ENCODE measurements at regions not wholly inside any gene's neighbourhood (a gene's known extent, or its start where the extent isn't known, plus 50 kb on each side); places are given as distances from the start of the nearest gene placed in this dataset.

GRCh38 chr21:38894899-38895298 is 89.2 kb downstream of the ETS2 start:
- H3K27me3 ChIP-seq (ENCODE audit: control insufficient read depth in 3 of 3, insufficient read depth in 3 of 3, low read length in 3 of 3) = no peaks in the 10 kb centered on the region
- peaks cover 0 to 11% (median 3%) of the 10 kb centered on the region in 3 donors for H3K4me1 ChIP-seq (ENCODE audit: control insufficient read depth in 3 of 3, insufficient read depth in 3 of 3, low read length in 3 of 3)
- no peak overlapping the region for H3K9ac ChIP-seq (ENCODE audit: low read depth in 1 of 3, low read length in 3 of 3)
- H3K27ac ChIP-seq (ENCODE audit: low read depth, low read length) = no peak overlapping the region
- no peaks in the 10 kb centered on the region for H3K36me3 ChIP-seq (ENCODE audit: control insufficient read depth in 3 of 3, insufficient read depth in 3 of 3, low read length in 3 of 3)
- H3K4me3 ChIP-seq (ENCODE audit: low read length in 3 of 3) = no peak overlapping the region
- H3K9me3 ChIP-seq (ENCODE audit: control insufficient read depth in 3 of 3, low read length in 3 of 3) = no peaks in the 10 kb centered on the region

- no peak overlapping the region for H3K9ac ChIP-seq (ENCODE audit: low read depth in 1 of 3, low read length in 3 of 3)
- no peaks in the 10 kb centered on the region for H3K4me1 ChIP-seq (ENCODE audit: control insufficient read depth in 3 of 3, insufficient read depth in 3 of 3, low read length in 3 of 3)
- no peak overlapping the region for H3K4me3 ChIP-seq (ENCODE audit: low read length in 3 of 3)
- H3K27me3 ChIP-seq (ENCODE audit: control insufficient read depth in 3 of 3, insufficient read depth in 3 of 3, low read length in 3 of 3) = no peaks in the 10 kb centered on the region
- peaks cover 0 to 5% (median 2%) of the 10 kb centered on the region in 3 donors for H3K9me3 ChIP-seq (ENCODE audit: control insufficient read depth in 3 of 3, low read length in 3 of 3)
- H3K36me3 ChIP-seq (ENCODE audit: control insufficient read depth in 3 of 3, insufficient read depth in 3 of 3, low read length in 3 of 3) = no peaks in the 10 kb centered on the region
- peak overlapping the region; percentile 20 for H3K27ac ChIP-seq (ENCODE audit: low read depth, low read length)
These were observed 83.3 kb downstream of the ETS2 start for GRCh38 chr21:38888991-38889561.

GRCh38 chr21:38887749-38888148 is 82.0 kb downstream of the ETS2 start:
- no peaks in the 10 kb centered on the region for H3K36me3 ChIP-seq (ENCODE audit: control insufficient read depth in 3 of 3, insufficient read depth in 3 of 3, low read length in 3 of 3)
- no peaks in the 10 kb centered on the region for H3K27me3 ChIP-seq (ENCODE audit: control insufficient read depth in 3 of 3, insufficient read depth in 3 of 3, low read length in 3 of 3)
- no peak overlapping the region for H3K4me3 ChIP-seq (ENCODE audit: low read length in 3 of 3)
- no peak overlapping the region for H3K27ac ChIP-seq (ENCODE audit: low read depth, low read length)
- no peaks in the 10 kb centered on the region for H3K4me1 ChIP-seq (ENCODE audit: control insufficient read depth in 3 of 3, insufficient read depth in 3 of 3, low read length in 3 of 3)
- no peak overlapping the region for H3K9ac ChIP-seq (ENCODE audit: low read depth in 1 of 3, low read length in 3 of 3)
- H3K9me3 ChIP-seq (ENCODE audit: control insufficient read depth in 3 of 3, low read length in 3 of 3) = peaks cover 0 to 5% (median 2%) of the 10 kb centered on the region in 3 donors

- no peak overlapping the region for H3K4me3 ChIP-seq (ENCODE audit: low read length in 3 of 3)
- H3K9me3 ChIP-seq (ENCODE audit: control insufficient read depth in 3 of 3, low read length in 3 of 3) = peaks cover 0 to 5% (median 2%) of the 10 kb centered on the region in 3 donors
- H3K36me3 ChIP-seq (ENCODE audit: control insufficient read depth in 3 of 3, insufficient read depth in 3 of 3, low read length in 3 of 3) = no peaks in the 10 kb centered on the region
- no peaks in the 10 kb centered on the region for H3K27me3 ChIP-seq (ENCODE audit: control insufficient read depth in 3 of 3, insufficient read depth in 3 of 3, low read length in 3 of 3)
- no peak overlapping the region for H3K27ac ChIP-seq (ENCODE audit: low read depth, low read length)
- no peaks in the 10 kb centered on the region for H3K4me1 ChIP-seq (ENCODE audit: control insufficient read depth in 3 of 3, insufficient read depth in 3 of 3, low read length in 3 of 3)
- no peak overlapping the region for H3K9ac ChIP-seq (ENCODE audit: low read depth in 1 of 3, low read length in 3 of 3)
These were observed 81.4 kb downstream of the ETS2 start for GRCh38 chr21:38887062-38887686.

GRCh38 chr21:38885909-38886308 is 80.2 kb downstream of the ETS2 start:
- Histone ChIP-seq H3K27ac (ENCODE audit: low read depth, low read length) (no peak overlapping the region), H3K9me3 (ENCODE audit: control insufficient read depth in 3 of 3, low read length in 3 of 3) (peaks cover 0 to 5% (median 2%) of the 10 kb centered on the region in 3 donors), H3K36me3 (ENCODE audit: control insufficient read depth in 3 of 3, insufficient read depth in 3 of 3, low read length in 3 of 3) (no peaks in the 10 kb centered on the region), H3K4me1 (ENCODE audit: control insufficient read depth in 3 of 3, insufficient read depth in 3 of 3, low read length in 3 of 3) (no peaks in the 10 kb centered on the region), H3K4me3 (ENCODE audit: low read length in 3 of 3) (no peak overlapping the region), H3K9ac (ENCODE audit: low read depth in 1 of 3, low read length in 3 of 3) (no peak overlapping the region), H3K27me3 (ENCODE audit: control insufficient read depth in 3 of 3, insufficient read depth in 3 of 3, low read length in 3 of 3) (no peaks in the 10 kb centered on the region)

GRCh38 chr21:38884440-38884839 is 78.7 kb downstream of the ETS2 start:
- Histone ChIP-seq H3K9ac (ENCODE audit: low read depth in 1 of 3, low read length in 3 of 3) (no peak overlapping the region), H3K36me3 (ENCODE audit: control insufficient read depth in 3 of 3, insufficient read depth in 3 of 3, low read length in 3 of 3) (no peaks in the 10 kb centered on the region), H3K9me3 (ENCODE audit: control insufficient read depth in 3 of 3, low read length in 3 of 3) (peaks cover 0 to 6% (median 5%) of the 10 kb centered on the region in 3 donors), H3K27me3 (ENCODE audit: control insufficient read depth in 3 of 3, insufficient read depth in 3 of 3, low read length in 3 of 3) (no peaks in the 10 kb centered on the region), H3K4me1 (ENCODE audit: control insufficient read depth in 3 of 3, insufficient read depth in 3 of 3, low read length in 3 of 3) (no peaks in the 10 kb centered on the region), H3K4me3 (ENCODE audit: low read length in 3 of 3) (no peak overlapping the region), H3K27ac (ENCODE audit: low read depth, low read length) (no peak overlapping the region)

GRCh38 chr21:38883142-38883541 is 77.4 kb downstream of the ETS2 start:
- H3K4me3 ChIP-seq (ENCODE audit: low read length in 3 of 3) = no peak overlapping the region
- no peak overlapping the region for H3K9ac ChIP-seq (ENCODE audit: low read depth in 1 of 3, low read length in 3 of 3)
- H3K4me1 ChIP-seq (ENCODE audit: control insufficient read depth in 3 of 3, insufficient read depth in 3 of 3, low read length in 3 of 3) = no peaks in the 10 kb centered on the region
- H3K27me3 ChIP-seq (ENCODE audit: control insufficient read depth in 3 of 3, insufficient read depth in 3 of 3, low read length in 3 of 3) = no peaks in the 10 kb centered on the region
- H3K9me3 ChIP-seq (ENCODE audit: control insufficient read depth in 3 of 3, low read length in 3 of 3) = peaks cover 0 to 6% (median 5%) of the 10 kb centered on the region in 3 donors
- no peak overlapping the region for H3K27ac ChIP-seq (ENCODE audit: low read depth, low read length)
- no peaks in the 10 kb centered on the region for H3K36me3 ChIP-seq (ENCODE audit: control insufficient read depth in 3 of 3, insufficient read depth in 3 of 3, low read length in 3 of 3)

- Histone ChIP-seq H3K9ac (ENCODE audit: low read depth in 1 of 3, low read length in 3 of 3) (no peak overlapping the region), H3K27me3 (ENCODE audit: control insufficient read depth in 3 of 3, insufficient read depth in 3 of 3, low read length in 3 of 3) (no peaks in the 10 kb centered on the region), H3K36me3 (ENCODE audit: control insufficient read depth in 3 of 3, insufficient read depth in 3 of 3, low read length in 3 of 3) (no peaks in the 10 kb centered on the region), H3K4me1 (ENCODE audit: control insufficient read depth in 3 of 3, insufficient read depth in 3 of 3, low read length in 3 of 3) (no peaks in the 10 kb centered on the region), H3K27ac (ENCODE audit: low read depth, low read length) (no peak overlapping the region), H3K9me3 (ENCODE audit: control insufficient read depth in 3 of 3, low read length in 3 of 3) (peaks cover 0 to 4% (median 0%) of the 10 kb centered on the region in 3 donors), H3K4me3 (ENCODE audit: low read length in 3 of 3) (no peak overlapping the region)
These were observed 75.4 kb downstream of the ETS2 start for GRCh38 chr21:38881131-38881530.

- H3K27me3 ChIP-seq (ENCODE audit: control insufficient read depth in 3 of 3, insufficient read depth in 3 of 3, low read length in 3 of 3) = no peaks in the 10 kb centered on the region
- no peak overlapping the region for H3K9ac ChIP-seq (ENCODE audit: low read depth in 1 of 3, low read length in 3 of 3)
- H3K4me1 ChIP-seq (ENCODE audit: control insufficient read depth in 3 of 3, insufficient read depth in 3 of 3, low read length in 3 of 3) = no peaks in the 10 kb centered on the region
- H3K4me3 ChIP-seq (ENCODE audit: low read length in 3 of 3) = no peak overlapping the region
- H3K9me3 ChIP-seq (ENCODE audit: control insufficient read depth in 3 of 3, low read length in 3 of 3) = peaks cover 0 to 4% (median 0%) of the 10 kb centered on the region in 3 donors
- no peaks in the 10 kb centered on the region for H3K36me3 ChIP-seq (ENCODE audit: control insufficient read depth in 3 of 3, insufficient read depth in 3 of 3, low read length in 3 of 3)
- H3K27ac ChIP-seq (ENCODE audit: low read depth, low read length) = no peak overlapping the region
These were observed 74.8 kb downstream of the ETS2 start for GRCh38 chr21:38880577-38880966.

GRCh38 chr21:38879912-38880576 is 74.3 kb downstream of the ETS2 start:
- Histone ChIP-seq H3K4me1 (ENCODE audit: control insufficient read depth in 3 of 3, insufficient read depth in 3 of 3, low read length in 3 of 3) (no peaks in the 10 kb centered on the region), H3K27me3 (ENCODE audit: control insufficient read depth in 3 of 3, insufficient read depth in 3 of 3, low read length in 3 of 3) (no peaks in the 10 kb centered on the region), H3K4me3 (ENCODE audit: low read length in 3 of 3) (no peak overlapping the region), H3K27ac (ENCODE audit: low read depth, low read length) (no peak overlapping the region), H3K9me3 (ENCODE audit: control insufficient read depth in 3 of 3, low read length in 3 of 3) (peaks cover 0 to 4% (median 0%) of the 10 kb centered on the region in 3 donors), H3K36me3 (ENCODE audit: control insufficient read depth in 3 of 3, insufficient read depth in 3 of 3, low read length in 3 of 3) (no peaks in the 10 kb centered on the region), H3K9ac (ENCODE audit: low read depth in 1 of 3, low read length in 3 of 3) (no peak overlapping the region)
